ENCODE measurements at regions not wholly inside any gene's neighbourhood (a gene's known extent, or its start where the extent isn't known, plus 50 kb on each side); places are given as distances from the start of the nearest gene placed in this dataset.

DNA sequence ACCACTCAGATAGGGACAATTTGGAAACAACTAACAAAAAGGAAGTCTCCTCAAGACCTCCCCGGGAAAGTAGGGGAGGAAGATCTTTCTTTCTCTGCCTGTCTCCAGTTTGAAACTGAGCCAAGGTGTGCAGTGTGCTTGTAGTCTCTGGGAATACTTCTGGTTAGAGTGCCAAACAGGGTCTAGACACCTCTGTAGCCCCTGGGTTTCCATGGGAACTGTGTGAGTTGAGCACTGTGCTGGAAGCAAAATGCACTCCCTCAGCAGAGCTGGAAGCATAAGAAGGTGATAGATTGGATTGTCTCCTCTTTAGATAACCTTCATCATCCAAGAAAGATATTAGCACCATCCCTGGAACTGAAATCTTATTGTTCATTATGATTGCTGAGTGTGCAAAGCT lies 129.2 kb upstream of the TNPO1 start:
- H3K36me3 Mint-ChIP-seq (ENCODE audit: insufficient read depth in 1 of 3, low read depth in 3 of 3), result peaks cover 0 to 5% (median 0%) of the 10 kb centered on the region in 3 experiments; a peak in 3 of 7 replicates
- Histone ChIP-seq H3K56ac (ENCODE audit: insufficient read length, low read depth, low read length) (no peak overlapping the region), H2BK15ac (ENCODE audit: low read depth, low read length) (no peak overlapping the region), H4K8ac (replicated peaks; ENCODE audit: insufficient read length, low read depth, low read length) (no peak overlapping the region), H3K9ac (ENCODE audit: extremely low read depth, insufficient read length, low read length) (no peak overlapping the region), H3K23me2 (ENCODE audit: insufficient read length, low read depth, low read length, poor library complexity, severe bottlenecking) (no peaks in the 10 kb centered on the region), H2BK120ac (ENCODE audit: low read depth, low read length, poor library complexity, severe bottlenecking) (no peak overlapping the region), H4K20me1 (ENCODE audit: control insufficient read depth, insufficient read depth, insufficient read length) (no peaks in the 10 kb centered on the region), H3K27me3 (ENCODE audit: insufficient read depth, low read length) (no peaks in the 10 kb centered on the region), H2AFZ (ENCODE audit: low read length) (no peak overlapping the region), H3K79me1 (ENCODE audit: insufficient read depth, low read depth, low read length, poor library complexity, severe bottlenecking) (no peaks in the 10 kb centered on the region), H4K91ac (ENCODE audit: insufficient read length, low read depth, low read length) (no peak overlapping the region), H3K9me3 (ENCODE audit: control insufficient read depth, low read depth, low read length) (no peaks in the 10 kb centered on the region), H3K4me2 (ENCODE audit: insufficient read depth, insufficient read length, low read length) (no peak overlapping the region), H3K18ac (ENCODE audit: insufficient read length, low read depth, low read length) (no peak overlapping the region), H3K4me1 (ENCODE audit: insufficient read depth, low read length) (no peaks in the 10 kb centered on the region), H3K27ac (ENCODE audit: insufficient read length, low read depth, low read length) (no peak overlapping the region), H3T11ph (ENCODE audit: low read length) (no peak overlapping the region), H2BK12ac (ENCODE audit: insufficient read length, low read depth, low read length) (no peak overlapping the region), H2BK20ac (ENCODE audit: low read depth, low read length, poor library complexity, severe bottlenecking) (no peak overlapping the region), H2AK5ac (ENCODE audit: insufficient read length, low read length) (no peak overlapping the region), H4K5ac (ENCODE audit: insufficient read length, low read depth, low read length) (no peak overlapping the region), H3K4ac (ENCODE audit: low read depth, low read length) (no peak overlapping the region), H3K23ac (ENCODE audit: insufficient read length, low read depth, low read length) (no peak overlapping the region), H2BK5ac (ENCODE audit: insufficient read length, low read length) (no peak overlapping the region), H3K14ac (ENCODE audit: insufficient read depth, low read length) (no peak overlapping the region), H3K79me2 (ENCODE audit: insufficient read depth, low read length) (no peaks in the 10 kb centered on the region)
- WGBS (ENCODE audit: extremely low coverage, insufficient read length, low lambda C conversion rate), result no CpG with 5 or more reads among the region's 1 CpG
- no peak overlapping the region for H3K4me3 Mint-ChIP-seq
- TF ChIP-seq, protein P1, sequence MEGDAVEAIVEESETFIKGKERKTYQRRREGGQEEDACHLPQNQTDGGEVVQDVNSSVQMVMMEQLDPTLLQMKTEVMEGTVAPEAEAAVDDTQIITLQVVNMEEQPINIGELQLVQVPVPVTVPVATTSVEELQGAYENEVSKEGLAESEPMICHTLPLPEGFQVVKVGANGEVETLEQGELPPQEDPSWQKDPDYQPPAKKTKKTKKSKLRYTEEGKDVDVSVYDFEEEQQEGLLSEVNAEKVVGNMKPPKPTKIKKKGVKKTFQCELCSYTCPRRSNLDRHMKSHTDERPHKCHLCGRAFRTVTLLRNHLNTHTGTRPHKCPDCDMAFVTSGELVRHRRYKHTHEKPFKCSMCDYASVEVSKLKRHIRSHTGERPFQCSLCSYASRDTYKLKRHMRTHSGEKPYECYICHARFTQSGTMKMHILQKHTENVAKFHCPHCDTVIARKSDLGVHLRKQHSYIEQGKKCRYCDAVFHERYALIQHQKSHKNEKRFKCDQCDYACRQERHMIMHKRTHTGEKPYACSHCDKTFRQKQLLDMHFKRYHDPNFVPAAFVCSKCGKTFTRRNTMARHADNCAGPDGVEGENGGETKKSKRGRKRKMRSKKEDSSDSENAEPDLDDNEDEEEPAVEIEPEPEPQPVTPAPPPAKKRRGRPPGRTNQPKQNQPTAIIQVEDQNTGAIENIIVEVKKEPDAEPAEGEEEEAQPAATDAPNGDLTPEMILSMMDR (conservative IDR thresholded peaks at IDR 0.05), result no peak
- peaks cover 6% of the 10 kb centered on the region in 2 experiments for H3K9me3 Mint-ChIP-seq
- H3K27me3 Mint-ChIP-seq (ENCODE audit: low read depth), result peaks cover 2% of the 10 kb centered on the region; the same call in 1 of the 2 replicates
- H3K27ac Mint-ChIP-seq, result no peak overlapping the region
- H3K4me1 Mint-ChIP-seq, result no peaks in the 10 kb centered on the region
- DNase-seq, result no peak

Data from H9 (cell line).